Heart left ventricle (tissue), 13 donors: ENCODE measurements at regions not wholly inside any gene's neighbourhood (a gene's known extent, or its start where the extent isn't known, plus 50 kb on each side); places are given as distances from the start of the nearest gene placed in this dataset.

Experiments
- CTCF ChIP-seq, 12 donors: fragments of 200-600 bp; sonication (generic) in 4 of 12; IDR thresholded peaks; one replicate each; pipeline versions ENCODE4 v1.5.0 to v1.8.0; 2018 to 2022; ENCODE audit warnings: antibody characterized with exemption in 12 of 12, mild to moderate bottlenecking in 5 of 12
- POLR2A ChIP-seq, 2 donors: fragments of 450-650 bp; IDR thresholded peaks; one replicate each; pipeline ENCODE4 v1.6.1; 2017; ENCODE audit warnings: antibody characterized with exemption in 2 of 2, mild to moderate bottlenecking in 2 of 2, moderate library complexity in 2 of 2
- donor health status: ischemic (EF 13 %, LVEDD 7.1; RV severe dilation, severe dysfunction).
- donor health status: DM: no; HTN: yes; CAD: no.
- donor health status: DM: no; HTN: no; CAD: no.
- donor health status: ischemic (EF 25% LVEDD 6.9; RV normal size, moderate dysfunction).
- donor health status: ischemic (EF 25% LVEDD 5.7; RV mildly dilated, moderate dysfunction).
- donor health status: ischemic (EF 35%, LVEDD 5.7; RV mildly dilated, moderate dysfunction).
- donor health status: nonischemic (EF 11% LVEDD 7.7; RV severe dilation, severe dysfunction).
- donor health status: DM: yes; HTN: yes; CAD: no.
- donor health status: PGD.
- donor health status: ischemic (EF 29% LVEDD 5.4; RV normal size, mild dysfunction).
- donor health status: nonischemic (EF 23%, LVEDD 6.1; RV moderate dilation, normal function).

- TF ChIP-seq CTCF (IDR thresholded peaks at IDR 0.05): no peak
- no peak for TF ChIP-seq POLR2A (IDR thresholded peaks at IDR 0.05)
Measured at GRCh38 chr5:89060768-89061167, 177.8 kb upstream of the MEF2C start.
